ENCODE measurements at regions not wholly inside any gene's neighbourhood (a gene's known extent, or its start where the extent isn't known, plus 50 kb on each side); places are given as distances from the start of the nearest gene placed in this dataset.

DNA sequence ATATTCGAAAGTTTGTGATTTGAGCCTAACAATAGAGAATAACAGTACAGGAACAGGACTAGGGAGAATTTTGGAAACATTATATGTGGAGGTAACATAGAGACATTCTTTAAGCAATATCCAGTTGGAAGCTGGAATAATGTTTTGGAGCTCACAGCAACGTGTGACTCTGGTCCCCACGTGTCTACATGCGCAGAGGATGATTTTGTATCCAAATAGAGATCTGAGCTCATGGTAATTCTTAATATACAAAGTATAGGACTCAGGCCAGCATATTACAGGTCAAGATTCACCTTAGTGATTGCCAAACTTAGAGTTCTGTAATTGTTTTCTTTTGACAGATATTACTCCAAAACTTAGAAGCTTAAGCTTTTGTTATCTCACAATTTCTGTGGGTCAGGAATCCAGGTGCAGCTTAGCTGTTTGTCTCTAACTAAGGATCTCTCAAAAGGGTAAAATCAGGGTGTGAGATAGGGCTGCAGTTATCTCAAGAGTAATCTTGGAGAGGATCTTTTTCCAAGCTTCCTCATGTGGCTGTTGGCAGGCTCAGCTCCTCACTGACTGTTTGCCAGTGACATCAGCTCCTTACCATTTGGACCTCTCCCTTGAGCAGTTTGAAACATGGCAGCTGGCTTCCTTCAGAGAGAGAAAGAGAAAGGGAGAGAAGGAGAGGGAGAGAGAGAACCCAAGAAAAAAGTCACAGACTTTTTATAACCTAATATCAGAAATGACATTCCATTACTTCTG lies 272.0 kb upstream of the ZNF462 start:
- no peak for TF ChIP-seq POLR2AphosphoS5 (IDR thresholded peaks at IDR 0.05; ENCODE audit: low read depth, low read length)
- no peak for TF ChIP-seq SIN3A (IDR thresholded peaks at IDR 0.05; ENCODE audit: borderline replicate concordance, insufficient read depth, low read length)

Data from PFSK-1 (cell line).